Upper lobe of left lung (tissue), 4 donors: ENCODE measurements at regions not wholly inside any gene's neighbourhood (a gene's known extent, or its start where the extent isn't known, plus 50 kb on each side); places are given as distances from the start of the nearest gene placed in this dataset.

Experiments
- POLR2A ChIP-seq, 4 donors: fragments of 450-650 bp; IDR thresholded peaks; one replicate each; pipeline ENCODE4 v1.5.1; 2016 to 2017; ENCODE audit warnings: antibody characterized with exemption in 4 of 4, mild to moderate bottlenecking in 2 of 4
- POLR2AphosphoS5 ChIP-seq, 2 donors: sonication (generic); formaldehyde crosslinking; IDR thresholded peaks; one replicate each; pipeline ENCODE4 v1.5.1; 2017; ENCODE audit warnings: antibody characterized with exemption in 2 of 2
- TF ChIP-seq, protein P1 (sequence below), 6 experiments: fragments of 450-650 bp in 4 of 6; fragments of 200-600 bp in 2 of 6; sonication (generic) in 2 of 6; IDR thresholded peaks; one replicate each; pipeline ENCODE4 v1.5.1; 2016 to 2019; ENCODE audit warnings: antibody characterized with exemption in 6 of 6

DNA sequence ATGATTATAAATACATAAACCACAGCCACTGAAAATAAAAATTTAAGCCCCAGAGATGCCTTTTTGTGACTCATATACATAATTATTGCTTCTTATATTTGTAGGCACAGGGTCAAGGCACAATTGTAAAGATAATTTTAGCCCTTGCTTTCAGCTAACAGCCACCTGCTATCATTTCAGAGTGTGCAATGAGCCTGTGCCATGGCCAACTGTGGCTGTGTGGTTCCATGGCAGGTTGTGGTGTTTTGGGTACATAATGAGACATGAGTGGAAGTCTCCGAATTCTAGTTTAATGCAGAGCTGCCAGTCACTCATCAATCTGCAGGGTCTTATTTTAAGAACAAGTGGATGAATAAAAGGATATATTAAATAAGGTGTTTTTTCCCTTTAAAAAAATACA is 346.9 kb upstream of the SNX7 start:
- TF ChIP-seq, protein P1, sequence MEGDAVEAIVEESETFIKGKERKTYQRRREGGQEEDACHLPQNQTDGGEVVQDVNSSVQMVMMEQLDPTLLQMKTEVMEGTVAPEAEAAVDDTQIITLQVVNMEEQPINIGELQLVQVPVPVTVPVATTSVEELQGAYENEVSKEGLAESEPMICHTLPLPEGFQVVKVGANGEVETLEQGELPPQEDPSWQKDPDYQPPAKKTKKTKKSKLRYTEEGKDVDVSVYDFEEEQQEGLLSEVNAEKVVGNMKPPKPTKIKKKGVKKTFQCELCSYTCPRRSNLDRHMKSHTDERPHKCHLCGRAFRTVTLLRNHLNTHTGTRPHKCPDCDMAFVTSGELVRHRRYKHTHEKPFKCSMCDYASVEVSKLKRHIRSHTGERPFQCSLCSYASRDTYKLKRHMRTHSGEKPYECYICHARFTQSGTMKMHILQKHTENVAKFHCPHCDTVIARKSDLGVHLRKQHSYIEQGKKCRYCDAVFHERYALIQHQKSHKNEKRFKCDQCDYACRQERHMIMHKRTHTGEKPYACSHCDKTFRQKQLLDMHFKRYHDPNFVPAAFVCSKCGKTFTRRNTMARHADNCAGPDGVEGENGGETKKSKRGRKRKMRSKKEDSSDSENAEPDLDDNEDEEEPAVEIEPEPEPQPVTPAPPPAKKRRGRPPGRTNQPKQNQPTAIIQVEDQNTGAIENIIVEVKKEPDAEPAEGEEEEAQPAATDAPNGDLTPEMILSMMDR (IDR thresholded peaks at IDR 0.05), result no peak
- no peak for TF ChIP-seq POLR2AphosphoS5 (IDR thresholded peaks at IDR 0.05)
- TF ChIP-seq POLR2A (IDR thresholded peaks at IDR 0.05), result no peak
